ENCODE measurements at regions not wholly inside any gene's neighbourhood (a gene's known extent, or its start where the extent isn't known, plus 50 kb on each side); places are given as distances from the start of the nearest gene placed in this dataset.

GRCh38 chr21:24737296-24737850 lies 869.9 kb downstream of the MRPL39 start:
- no peak for DNase-seq (ENCODE audit: low spot score)

GRCh38 chr21:24730661-24731060 lies 876.6 kb downstream of the MRPL39 start:
- no peak for DNase-seq (ENCODE audit: low spot score)

- no peak for DNase-seq (ENCODE audit: low spot score)
Measured at GRCh38 chr21:24729568-24729967, 877.7 kb downstream of the MRPL39 start.

GRCh38 chr21:24727803-24728440 lies 879.4 kb downstream of the MRPL39 start:
- no peak for DNase-seq (ENCODE audit: low spot score)

GRCh38 chr21:24716281-24716918 lies 890.9 kb downstream of the MRPL39 start:
- DNase-seq (ENCODE audit: low spot score) = no peak

GRCh38 chr21:24714646-24715200 lies 892.6 kb downstream of the MRPL39 start:
- DNase-seq (ENCODE audit: low spot score) = no peak

GRCh38 chr21:24705201-24705600 lies 902.1 kb downstream of the MRPL39 start:
- no peak for DNase-seq (ENCODE audit: low spot score)

- DNase-seq (ENCODE audit: low spot score) = no peak
Measured at GRCh38 chr21:24693779-24694178, 913.5 kb downstream of the MRPL39 start.

GRCh38 chr21:24681456-24681855 lies 925.8 kb downstream of the MRPL39 start:
- DNase-seq (ENCODE audit: low spot score) = no peak

- DNase-seq (ENCODE audit: low spot score) = no peak
Measured at GRCh38 chr21:24671901-24672300, 935.4 kb downstream of the MRPL39 start.

- DNase-seq (ENCODE audit: low spot score) = no peak
Measured at GRCh38 chr21:24658926-24659325, 948.4 kb downstream of the MRPL39 start.

GRCh38 chr21:24658026-24658425 lies 949.3 kb downstream of the MRPL39 start:
- no peak for DNase-seq (ENCODE audit: low spot score)

GRCh38 chr21:24649691-24650090 lies 957.6 kb downstream of the MRPL39 start:
- no peak for DNase-seq (ENCODE audit: low spot score)

- DNase-seq (ENCODE audit: low spot score) = no peak
Measured at GRCh38 chr21:24636696-24637095, 970.6 kb downstream of the MRPL39 start.

GRCh38 chr21:24634749-24635148 lies 972.5 kb downstream of the MRPL39 start:
- no peak for DNase-seq (ENCODE audit: low spot score)

GRCh38 chr21:24628536-24628935 lies 978.7 kb downstream of the MRPL39 start:
- DNase-seq (ENCODE audit: low spot score) = no peak

- no peak for DNase-seq (ENCODE audit: low spot score)
Measured at GRCh38 chr21:24628046-24628445, 979.2 kb downstream of the MRPL39 start.

- no peak for DNase-seq (ENCODE audit: low spot score)
Measured at GRCh38 chr21:24617819-24618218, 989.5 kb downstream of the MRPL39 start.

GRCh38 chr21:24594082-24594481 lies 1013.2 kb downstream of the MRPL39 start:
- DNase-seq (ENCODE audit: low spot score) = no peak

- no peak for DNase-seq (ENCODE audit: low spot score)
Measured at GRCh38 chr21:24590261-24590660, 1017.0 kb downstream of the MRPL39 start.

- DNase-seq (ENCODE audit: low spot score) = no peak
Measured at GRCh38 chr21:24583473-24583872, 1023.8 kb downstream of the MRPL39 start.

- DNase-seq (ENCODE audit: low spot score) = no peak
Measured at GRCh38 chr21:24577301-24577700, 1030.0 kb downstream of the MRPL39 start.

- DNase-seq (ENCODE audit: low spot score) = no peak
Measured at GRCh38 chr21:24561291-24561690, 1046.0 kb downstream of the MRPL39 start.
